ENCODE measurements at regions not wholly inside any gene's neighbourhood (a gene's known extent, or its start where the extent isn't known, plus 50 kb on each side); places are given as distances from the start of the nearest gene placed in this dataset.
A peak's percentile ranks its signal among the peaks of the same experiment; 100 is the strongest.
"Not testable (repeated sequence)": the region's sequence is repeated elsewhere in the genome, so short reads cannot be mapped to it uniquely, and the experiment has no call there.

GRCh38 chr3:10715886-10716285, 100.1 kb upstream of the SLC6A11 start:
- ATAC-seq (no peak), DNase-seq (ENCODE audit: low spot score) (no peak)
- H3K9me3 Mint-ChIP-seq = no peaks in the 10 kb centered on the region
- H3K27ac Mint-ChIP-seq = no peak overlapping the region
- H3K27me3 Mint-ChIP-seq = peaks cover 17 to 23% of the 10 kb centered on the region in 2 donors
- H3K4me1 Mint-ChIP-seq (ENCODE audit: low read depth in 2 of 2) = no peaks in the 10 kb centered on the region
- H3K36me3 Mint-ChIP-seq = no peaks in the 10 kb centered on the region
- H3K4me3 Mint-ChIP-seq = no peak overlapping the region

- DNase-seq (ENCODE audit: low spot score) = no peak
- no peak overlapping the region for H3K4me3 Mint-ChIP-seq
These were observed 99.1 kb upstream of the SLC6A11 start for GRCh38 chr3:10716964-10717363.

GRCh38 chr3:10717756-10718155, 98.3 kb upstream of the SLC6A11 start:
- no peak overlapping the region for H3K4me3 Mint-ChIP-seq
- ATAC-seq = no peak
- no peaks in the 10 kb centered on the region for H3K9me3 Mint-ChIP-seq

More at GRCh38 chr3:10716964-10717363, 99.1 kb upstream of the SLC6A11 start:
- no peaks in the 10 kb centered on the region for H3K36me3 Mint-ChIP-seq
- ATAC-seq = no peak
- H3K27me3 Mint-ChIP-seq = peaks cover 16 to 31% of the 10 kb centered on the region in 2 donors
- H3K9me3 Mint-ChIP-seq = no peaks in the 10 kb centered on the region
- no peaks in the 10 kb centered on the region for H3K4me1 Mint-ChIP-seq (ENCODE audit: low read depth in 2 of 2)
- H3K27ac Mint-ChIP-seq = no peak overlapping the region

GRCh38 chr3:10721101-10721500, 94.9 kb upstream of the SLC6A11 start:
- H3K36me3 Mint-ChIP-seq = no peaks in the 10 kb centered on the region
- ATAC-seq = no peak
- H3K27ac Mint-ChIP-seq = no peak overlapping the region
- DNase-seq (ENCODE audit: low spot score) = no peak
- no peak overlapping the region for H3K4me3 Mint-ChIP-seq
- no peaks in the 10 kb centered on the region for H3K9me3 Mint-ChIP-seq
- no peaks in the 10 kb centered on the region for H3K4me1 Mint-ChIP-seq (ENCODE audit: low read depth in 2 of 2)
- H3K27me3 Mint-ChIP-seq = peaks cover 3 to 29% of the 10 kb centered on the region in 2 donors

More at GRCh38 chr3:10717756-10718155, 98.3 kb upstream of the SLC6A11 start:
- DNase-seq (ENCODE audit: low spot score) = no peak
- H3K36me3 Mint-ChIP-seq = no peaks in the 10 kb centered on the region
- H3K4me1 Mint-ChIP-seq (ENCODE audit: low read depth in 2 of 2) = no peaks in the 10 kb centered on the region
- H3K27me3 Mint-ChIP-seq = peaks cover 10 to 34% of the 10 kb centered on the region in 2 donors
- H3K27ac Mint-ChIP-seq = no peak overlapping the region

GRCh38 chr3:10722911-10723310, 93.1 kb upstream of the SLC6A11 start:
- Mint-ChIP-seq H3K9me3 (no peaks in the 10 kb centered on the region), H3K27ac (no peak overlapping the region), H3K27me3 (peaks cover 5 to 32% of the 10 kb centered on the region in 2 donors), H3K4me3 (no peak overlapping the region), H3K36me3 (no peaks in the 10 kb centered on the region), H3K4me1 (ENCODE audit: low read depth in 2 of 2) (no peaks in the 10 kb centered on the region)
- ATAC-seq = no peak
- no peak for DNase-seq (ENCODE audit: low spot score)

- Mint-ChIP-seq H3K27me3 (peaks cover 9 to 41% of the 10 kb centered on the region in 2 donors), H3K9me3 (no peaks in the 10 kb centered on the region), H3K36me3 (no peaks in the 10 kb centered on the region), H3K4me1 (ENCODE audit: low read depth in 2 of 2) (no peaks in the 10 kb centered on the region), H3K27ac (no peak overlapping the region), H3K4me3 (no peak overlapping the region)
- no peak for ATAC-seq
- DNase-seq (ENCODE audit: low spot score) = no peak
These were observed 92.0 kb upstream of the SLC6A11 start for GRCh38 chr3:10723991-10724390.

- Mint-ChIP-seq H3K9me3 (no peaks in the 10 kb centered on the region), H3K27me3 (peaks cover 7 to 40% of the 10 kb centered on the region in 2 donors), H3K4me3 (no peak overlapping the region), H3K36me3 (no peaks in the 10 kb centered on the region), H3K4me1 (ENCODE audit: low read depth in 2 of 2) (no peaks in the 10 kb centered on the region), H3K27ac (no peak overlapping the region)
- DNase-seq (ENCODE audit: low spot score) = no peak
- no peak for ATAC-seq
These were observed 91.0 kb upstream of the SLC6A11 start for GRCh38 chr3:10725067-10725466.

GRCh38 chr3:10725846-10726245, 90.2 kb upstream of the SLC6A11 start:
- no peaks in the 10 kb centered on the region for H3K36me3 Mint-ChIP-seq
- DNase-seq (ENCODE audit: low spot score) (no peak), ATAC-seq (no peak)
- H3K9me3 Mint-ChIP-seq = no peaks in the 10 kb centered on the region
- no peaks in the 10 kb centered on the region for H3K4me1 Mint-ChIP-seq (ENCODE audit: low read depth in 2 of 2)
- H3K27me3 Mint-ChIP-seq = peaks cover 7 to 43% of the 10 kb centered on the region in 2 donors
- H3K4me3 Mint-ChIP-seq = no peak overlapping the region
- H3K27ac Mint-ChIP-seq = no peak overlapping the region

- Mint-ChIP-seq H3K27ac (no peak overlapping the region), H3K9me3 (no peaks in the 10 kb centered on the region), H3K4me3 (no peak overlapping the region), H3K36me3 (peaks cover 5% of the 10 kb centered on the region), H3K27me3 (peaks cover 11 to 40% of the 10 kb centered on the region in 2 donors), H3K4me1 (ENCODE audit: low read depth in 2 of 2) (no peaks in the 10 kb centered on the region)
- DNase-seq (ENCODE audit: low spot score) (no peak), ATAC-seq (peak in 1 of 2 donors; percentile 24)
These were observed 89.2 kb upstream of the SLC6A11 start for GRCh38 chr3:10726787-10727186.

GRCh38 chr3:10729439-10729838, 86.6 kb upstream of the SLC6A11 start:
- Mint-ChIP-seq H3K27ac (no peak overlapping the region), H3K36me3 (peaks cover 24% of the 10 kb centered on the region), H3K4me3 (no peak overlapping the region), H3K27me3 (peaks cover 15 to 45% of the 10 kb centered on the region in 2 donors), H3K9me3 (peaks cover 4% of the 10 kb centered on the region), H3K4me1 (ENCODE audit: low read depth in 2 of 2) (no peaks in the 10 kb centered on the region)
- ATAC-seq = no peak
- DNase-seq (ENCODE audit: low spot score) = no peak

GRCh38 chr3:10732292-10732691, 83.7 kb upstream of the SLC6A11 start:
- peaks cover 4% of the 10 kb centered on the region for H3K9me3 Mint-ChIP-seq
- ATAC-seq (no peak), DNase-seq (ENCODE audit: low spot score) (no peak)
- no peak overlapping the region for H3K27ac Mint-ChIP-seq
- no peak overlapping the region for H3K4me3 Mint-ChIP-seq
- no peaks in the 10 kb centered on the region for H3K4me1 Mint-ChIP-seq (ENCODE audit: low read depth in 2 of 2)
- peaks cover 19 to 60% of the 10 kb centered on the region in 2 donors for H3K27me3 Mint-ChIP-seq
- H3K36me3 Mint-ChIP-seq = peaks cover 24% of the 10 kb centered on the region

GRCh38 chr3:10733297-10733696, 82.7 kb upstream of the SLC6A11 start:
- Mint-ChIP-seq H3K9me3 (peaks cover 4% of the 10 kb centered on the region), H3K4me3 (no peak overlapping the region), H3K27ac (no peak overlapping the region), H3K27me3 (peaks cover 23 to 63% of the 10 kb centered on the region in 2 donors), H3K36me3 (peaks cover 24% of the 10 kb centered on the region), H3K4me1 (ENCODE audit: low read depth in 2 of 2) (no peaks in the 10 kb centered on the region)
- DNase-seq (ENCODE audit: low spot score) (no peak), ATAC-seq (no peak)

GRCh38 chr3:10736444-10736843, 79.6 kb upstream of the SLC6A11 start:
- ATAC-seq; H3K4me1 Mint-ChIP-seq (ENCODE audit: low read depth in 2 of 2); H3K9me3 Mint-ChIP-seq; H3K4me3 Mint-ChIP-seq; DNase-seq (ENCODE audit: low spot score); H3K27ac Mint-ChIP-seq: not testable (repeated sequence)
- peaks cover 27 to 65% of the 10 kb centered on the region in 2 donors for H3K27me3 Mint-ChIP-seq
- peaks cover 18% of the 10 kb centered on the region for H3K36me3 Mint-ChIP-seq

GRCh38 chr3:10737785-10738184, 78.2 kb upstream of the SLC6A11 start:
- DNase-seq (ENCODE audit: low spot score) = no peak
- peak overlapping the region; percentile 17 for H3K4me3 Mint-ChIP-seq
- H3K9me3 Mint-ChIP-seq = peaks cover 2% of the 10 kb centered on the region
- H3K4me1 Mint-ChIP-seq (ENCODE audit: low read depth in 2 of 2) = peaks cover 7% of the 10 kb centered on the region in 2 donors
- peaks cover 27 to 59% of the 10 kb centered on the region in 2 donors for H3K27me3 Mint-ChIP-seq
- H3K27ac Mint-ChIP-seq = no peak overlapping the region
- H3K36me3 Mint-ChIP-seq = peaks cover 8% of the 10 kb centered on the region
- ATAC-seq = no peak

Measured in natural killer cell treated with Interleukin-12 subunit alpha and Interleukin-12 subunit beta and Interleukin-15 and Interleukin-18, amount 100 ng/mL, for 72 hours (primary cell).